ENCODE measurements at regions not wholly inside any gene's neighbourhood (a gene's known extent, or its start where the extent isn't known, plus 50 kb on each side); places are given as distances from the start of the nearest gene placed in this dataset.
A peak's percentile ranks its signal among the peaks of the same experiment; 100 is the strongest.

- Histone ChIP-seq H2AFZ (ENCODE audit: low read length) (peak overlapping the region; percentile 22; the same call in 1 of the 2 replicates), H2AK5ac (ENCODE audit: low read depth, low read length) (no peak overlapping the region), H3K4me2 (ENCODE audit: insufficient read depth in 1 of 2, low read depth in 2 of 2, low read length in 2 of 2) (no peak overlapping the region), H3K27ac (ENCODE audit: low read depth, low read length) (no peak overlapping the region), H4K91ac (replicated peaks; ENCODE audit: insufficient read length, low read length) (no peak overlapping the region), H3K4me1 (replicated peaks in 1 of 4; ENCODE audit: control insufficient read depth in 3 of 4, insufficient read depth in 4 of 4, low read length in 3 of 4) (no peaks in the 10 kb centered on the region), H3K4me3 (ENCODE audit: extremely low read depth in 1 of 4, insufficient read depth in 2 of 4, low read depth in 3 of 4, low read length in 4 of 4) (no peak overlapping the region), H3K79me1 (ENCODE audit: low read depth, low read length) (no peaks in the 10 kb centered on the region), H3K23ac (ENCODE audit: insufficient read length) (no peak overlapping the region), H3K27me3 (replicated peaks in 1 of 4; ENCODE audit: control insufficient read depth in 3 of 4, extremely low read depth in 1 of 4, insufficient read depth in 3 of 4, low read length in 3 of 4) (no peaks in the 10 kb centered on the region), H3K9ac (replicated peaks in 1 of 4; ENCODE audit: extremely low read depth in 1 of 4, low read depth in 3 of 4, low read length in 3 of 4) (no peak overlapping the region), H3K18ac (ENCODE audit: extremely low read depth, low read length) (no peak overlapping the region), H3K9me3 (ENCODE audit: insufficient read depth in 2 of 2, low read depth in 1 of 2, low read length in 1 of 2) (no peaks in the 10 kb centered on the region), H4K5ac (ENCODE audit: insufficient read length, low read depth, low read length) (no peak overlapping the region), H2BK15ac (ENCODE audit: low read length) (no peak overlapping the region), H3K79me2 (ENCODE audit: control insufficient read depth in 1 of 2, insufficient read depth in 2 of 2, low read length in 2 of 2) (no peaks in the 10 kb centered on the region), H3K23me2 (ENCODE audit: low read depth, low read length) (no peaks in the 10 kb centered on the region), H2BK12ac (ENCODE audit: low read depth, low read length) (no peak overlapping the region), H2BK20ac (ENCODE audit: low read length) (no peak overlapping the region), H3K36me3 (ENCODE audit: control insufficient read depth in 2 of 4, insufficient read depth in 4 of 4, low read length in 3 of 4) (no peaks in the 10 kb centered on the region), H3K56ac (replicated peaks; ENCODE audit: insufficient read length, low read depth, low read length) (no peak overlapping the region), H2BK5ac (ENCODE audit: low read depth, low read length) (no peak overlapping the region), H4K8ac (ENCODE audit: extremely low read depth, insufficient read depth, low read length) (no peak overlapping the region), H3K4ac (replicated peaks; ENCODE audit: insufficient read length, low read depth, low read length) (no peak overlapping the region), H3K14ac (ENCODE audit: insufficient read length) (no peak overlapping the region), H4K20me1 (replicated peaks in 1 of 2; ENCODE audit: control insufficient read depth in 1 of 2, insufficient read depth in 2 of 2, low read length in 2 of 2) (no peaks in the 10 kb centered on the region), H2BK120ac (replicated peaks; ENCODE audit: low read depth, low read length) (no peak overlapping the region)
- 83% methylated on average over 8 of the region's 8 CpGs; no CpG with 5 or more reads in 1 of the 2 experiments for WGBS, 2 experiments (ENCODE audit: extremely low coverage in 1 of 2, insufficient coverage in 1 of 2, insufficient read length in 1 of 2, insufficient replicate concordance in 2 of 2, low coverage in 1 of 2, low lambda C conversion rate in 2 of 2, missing lambda C conversion rate in 1 of 2)
- ChIA-PET CTCF (ENCODE audit: partially characterized antibody) (interaction anchor here (1.0 kb wide), 2 partner anchors 22 to 94 kb away, joined by 3 read pairs; no protein-coding TSS in a partner anchor), POLR2A (ENCODE audit: partially characterized antibody) (interaction anchor here (0.7 kb wide), 1 partner anchor 13 kb away, joined by 3 read pairs; no protein-coding TSS in a partner anchor)
- FAIRE-seq: no peak
- no peak for DNase-seq (ENCODE audit: low read depth in 1 of 2, low spot score in 2 of 2)
- TF ChIP-seq MAX (IDR thresholded peaks at IDR 0.05) (peak; percentile 17; the same call in 1 of the 2 replicates), BRCA1 (IDR thresholded peaks at IDR 0.05; ENCODE audit: low read depth, low read length) (no peak), POLR2AphosphoS5 (IDR thresholded peaks at IDR 0.05; ENCODE audit: low read depth, low read length) (no peak), ATF2 (IDR thresholded peaks at IDR 0.05; ENCODE audit: low read length) (no peak)
- TF ChIP-seq, protein P1, sequence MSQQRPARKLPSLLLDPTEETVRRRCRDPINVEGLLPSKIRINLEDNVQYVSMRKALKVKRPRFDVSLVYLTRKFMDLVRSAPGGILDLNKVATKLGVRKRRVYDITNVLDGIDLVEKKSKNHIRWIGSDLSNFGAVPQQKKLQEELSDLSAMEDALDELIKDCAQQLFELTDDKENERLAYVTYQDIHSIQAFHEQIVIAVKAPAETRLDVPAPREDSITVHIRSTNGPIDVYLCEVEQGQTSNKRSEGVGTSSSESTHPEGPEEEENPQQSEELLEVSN (IDR thresholded peaks at IDR 0.05): peak; percentile 60; the same call in 1 of the 2 replicates
These were observed 61.2 kb upstream of the HOPX start for GRCh38 chr4:56742080-56742871.

All from H1 (cell line).